ENCODE measurements at regions not wholly inside any gene's neighbourhood (a gene's known extent, or its start where the extent isn't known, plus 50 kb on each side); places are given as distances from the start of the nearest gene placed in this dataset.

GRCh38 chr4:34643476-34643875 is 1600.8 kb downstream of the ARAP2 start:
- TF ChIP-seq CTCF (conservative IDR thresholded peaks at IDR 0.05; ENCODE audit: low read length) (no peak), EZH2phosphoT487 (IDR thresholded peaks at IDR 0.05; ENCODE audit: borderline replicate concordance) (no peak)

All from Loucy (cell line).